Neural cell (in vitro differentiated cells): ENCODE measurements at regions not wholly inside any gene's neighbourhood (a gene's known extent, or its start where the extent isn't known, plus 50 kb on each side); places are given as distances from the start of the nearest gene placed in this dataset.

Experiments
- TF ChIP-seq, protein P1 (sequence below): IDR thresholded peaks from 2 replicates; pipeline ENCODE4 v1.6.1; 2012; ENCODE audit warnings: borderline replicate concordance
- TF ChIP-seq, protein P2 (sequence below): fragments of 450-650 bp; IDR thresholded peaks from 2 replicates; pipeline ENCODE4 v1.5.1; 2014; ENCODE audit warnings: antibody characterized with exemption, mild to moderate bottlenecking, moderate library complexity; ENCODE audit not compliant: poor library complexity, severe bottlenecking

GRCh38 chr1:228669242-228669585 is 66.1 kb upstream of the RHOU start:
- TF ChIP-seq, protein P1, sequence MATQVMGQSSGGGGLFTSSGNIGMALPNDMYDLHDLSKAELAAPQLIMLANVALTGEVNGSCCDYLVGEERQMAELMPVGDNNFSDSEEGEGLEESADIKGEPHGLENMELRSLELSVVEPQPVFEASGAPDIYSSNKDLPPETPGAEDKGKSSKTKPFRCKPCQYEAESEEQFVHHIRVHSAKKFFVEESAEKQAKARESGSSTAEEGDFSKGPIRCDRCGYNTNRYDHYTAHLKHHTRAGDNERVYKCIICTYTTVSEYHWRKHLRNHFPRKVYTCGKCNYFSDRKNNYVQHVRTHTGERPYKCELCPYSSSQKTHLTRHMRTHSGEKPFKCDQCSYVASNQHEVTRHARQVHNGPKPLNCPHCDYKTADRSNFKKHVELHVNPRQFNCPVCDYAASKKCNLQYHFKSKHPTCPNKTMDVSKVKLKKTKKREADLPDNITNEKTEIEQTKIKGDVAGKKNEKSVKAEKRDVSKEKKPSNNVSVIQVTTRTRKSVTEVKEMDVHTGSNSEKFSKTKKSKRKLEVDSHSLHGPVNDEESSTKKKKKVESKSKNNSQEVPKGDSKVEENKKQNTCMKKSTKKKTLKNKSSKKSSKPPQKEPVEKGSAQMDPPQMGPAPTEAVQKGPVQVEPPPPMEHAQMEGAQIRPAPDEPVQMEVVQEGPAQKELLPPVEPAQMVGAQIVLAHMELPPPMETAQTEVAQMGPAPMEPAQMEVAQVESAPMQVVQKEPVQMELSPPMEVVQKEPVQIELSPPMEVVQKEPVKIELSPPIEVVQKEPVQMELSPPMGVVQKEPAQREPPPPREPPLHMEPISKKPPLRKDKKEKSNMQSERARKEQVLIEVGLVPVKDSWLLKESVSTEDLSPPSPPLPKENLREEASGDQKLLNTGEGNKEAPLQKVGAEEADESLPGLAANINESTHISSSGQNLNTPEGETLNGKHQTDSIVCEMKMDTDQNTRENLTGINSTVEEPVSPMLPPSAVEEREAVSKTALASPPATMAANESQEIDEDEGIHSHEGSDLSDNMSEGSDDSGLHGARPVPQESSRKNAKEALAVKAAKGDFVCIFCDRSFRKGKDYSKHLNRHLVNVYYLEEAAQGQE = no peak
- TF ChIP-seq, protein P2, sequence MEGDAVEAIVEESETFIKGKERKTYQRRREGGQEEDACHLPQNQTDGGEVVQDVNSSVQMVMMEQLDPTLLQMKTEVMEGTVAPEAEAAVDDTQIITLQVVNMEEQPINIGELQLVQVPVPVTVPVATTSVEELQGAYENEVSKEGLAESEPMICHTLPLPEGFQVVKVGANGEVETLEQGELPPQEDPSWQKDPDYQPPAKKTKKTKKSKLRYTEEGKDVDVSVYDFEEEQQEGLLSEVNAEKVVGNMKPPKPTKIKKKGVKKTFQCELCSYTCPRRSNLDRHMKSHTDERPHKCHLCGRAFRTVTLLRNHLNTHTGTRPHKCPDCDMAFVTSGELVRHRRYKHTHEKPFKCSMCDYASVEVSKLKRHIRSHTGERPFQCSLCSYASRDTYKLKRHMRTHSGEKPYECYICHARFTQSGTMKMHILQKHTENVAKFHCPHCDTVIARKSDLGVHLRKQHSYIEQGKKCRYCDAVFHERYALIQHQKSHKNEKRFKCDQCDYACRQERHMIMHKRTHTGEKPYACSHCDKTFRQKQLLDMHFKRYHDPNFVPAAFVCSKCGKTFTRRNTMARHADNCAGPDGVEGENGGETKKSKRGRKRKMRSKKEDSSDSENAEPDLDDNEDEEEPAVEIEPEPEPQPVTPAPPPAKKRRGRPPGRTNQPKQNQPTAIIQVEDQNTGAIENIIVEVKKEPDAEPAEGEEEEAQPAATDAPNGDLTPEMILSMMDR = no peak
